SK-N-SH (cell line): ENCODE measurements at regions not wholly inside any gene's neighbourhood (a gene's known extent, or its start where the extent isn't known, plus 50 kb on each side); places are given as distances from the start of the nearest gene placed in this dataset.

Experiments used
- CTCF ChIA-PET: fragments of 300-600, 350-600 bp; formaldehyde crosslinking; extraction: SDS; loops from one replicate; lab custom pipeline; 2021; lab: Yijun Ruan, JAX
- POLR2A ChIA-PET: fragments of 350-600 bp; sonication (Branson Sonifier 250); formaldehyde crosslinking; extraction: SDS; loops from one replicate; lab custom pipeline; 2020; ENCODE audit warnings: antibody characterized with exemption, inconsistent platforms; lab: Yijun Ruan, JAX
- DNase-seq: peaks from one replicate; pipeline ENCODE4 v3.0.0; 2012
- H2AFZ ChIP-seq: fragments of 200-600 bp; sonication (generic); 2 replicates; pipeline ENCODE4 v1.8.1; 2016; ENCODE audit warnings: antibody characterized with exemption, mild to moderate bottlenecking, low read depth
- H3F3A ChIP-seq: fragments of 200-600 bp; sonication (generic); replicated peaks from 2 replicates; pipeline ENCODE3; 2016; ENCODE audit warnings: antibody characterized with exemption, mild to moderate bottlenecking; ENCODE audit not compliant: insufficient read depth
- H3K27ac ChIP-seq, 2 experiments: fragments of 200-500 bp in 1 of 2; fragments of 200-600 bp in 1 of 2; sonication (Bioruptor generic) in 1 of 2; sonication (generic), shearing (Covaris generic) in 1 of 2; 2 replicates each; pipeline versions ENCODE4 v1.5.1 to v1.6.1; 2014 to 2016; ENCODE audit warnings: low read depth in 2 of 2, inconsistent platforms in 1 of 2, low read length in 1 of 2, mild to moderate bottlenecking in 1 of 2, mixed read lengths in 1 of 2
- H3K27me3 ChIP-seq: fragments of 200-600 bp; sonication (generic), shearing (Covaris generic); 2 replicates; pipeline ENCODE4 v1.6.1; 2016; ENCODE audit warnings: mixed run types; ENCODE audit not compliant: insufficient read depth
- H3K36me3 ChIP-seq, 2 experiments: fragments of 200-500 bp in 1 of 2; fragments of 200-600 bp in 1 of 2; sonication (Bioruptor generic) in 1 of 2; sonication (generic) in 1 of 2; replicated peaks in 1 of 2; 2 replicates each; pipeline versions ENCODE3 to v1.5.1; 2014 to 2016; ENCODE audit warnings: low read length in 1 of 2, mild to moderate bottlenecking in 1 of 2; ENCODE audit not compliant: insufficient read depth in 2 of 2, control insufficient read depth in 1 of 2
- H3K4me1 ChIP-seq, 2 experiments: fragments of 200-500 bp in 1 of 2; fragments of 200-600 bp in 1 of 2; sonication (Bioruptor generic) in 1 of 2; sonication (generic), shearing (Covaris generic) in 1 of 2; 2 replicates each; pipeline versions ENCODE4 v1.5.1 to v1.6.1; 2014 to 2016; ENCODE audit warnings: low read depth in 1 of 2, low read length in 1 of 2, mixed run types in 1 of 2; ENCODE audit not compliant: insufficient read depth in 2 of 2, control insufficient read depth in 1 of 2
- H3K4me2 ChIP-seq: fragments of 200-600 bp; sonication (generic), shearing (Covaris generic); 2 replicates; pipeline ENCODE4 v1.6.1; 2017; ENCODE audit warnings: mixed run types
- H3K4me3 ChIP-seq, 2 experiments: fragments of 200-500 bp in 1 of 2; fragments of 200-600 bp in 1 of 2; sonication (Bioruptor generic) in 1 of 2; sonication (generic), shearing (Covaris generic) in 1 of 2; 2 replicates each; pipeline versions ENCODE4 v1.5.1 to v1.8.1; 2014 to 2016; ENCODE audit warnings: low read depth in 2 of 2, inconsistent platforms in 1 of 2, low read length in 1 of 2, mild to moderate bottlenecking in 1 of 2, mixed read lengths in 1 of 2, moderate library complexity in 1 of 2
- H3K79me2 ChIP-seq: fragments of 200-600 bp; sonication (generic); 2 replicates; pipeline ENCODE4 v1.8.1; 2017; ENCODE audit warnings: mild to moderate bottlenecking; ENCODE audit not compliant: insufficient read depth
- H3K9ac ChIP-seq: fragments of 200-600 bp; sonication (generic); 2 replicates; pipeline ENCODE4 v1.6.1; 2017; ENCODE audit warnings: mixed run types
- H3K9me2 ChIP-seq: fragments of 200-600 bp; sonication (generic); 2 replicates; pipeline ENCODE4 v1.6.1; 2017; ENCODE audit warnings: mixed run types
- H3K9me3 ChIP-seq: fragments of 200-600 bp; sonication (generic); 2 replicates; pipeline ENCODE4 v1.6.1; 2017; ENCODE audit warnings: mixed run types, mild to moderate bottlenecking, moderate library complexity
- H4K20me1 ChIP-seq: fragments of 200-600 bp; sonication (generic); 2 replicates; pipeline ENCODE4 v1.6.1; 2017; ENCODE audit warnings: mild to moderate bottlenecking, mixed run types; ENCODE audit not compliant: insufficient read depth
- CHD2 ChIP-seq: fragments of 150-350 bp; IDR thresholded peaks from 2 replicates; pipeline ENCODE4 v1.6.1; 2018; ENCODE audit warnings: low read length; ENCODE audit not compliant: partially characterized antibody
- EP300 ChIP-seq, 2 experiments: IDR thresholded peaks; 2 replicates each; pipeline versions ENCODE4 v1.4.0 to v1.6.1; 2012; ENCODE audit warnings: borderline replicate concordance in 1 of 2, low read depth in 1 of 2, low read length in 1 of 2
- FOSL2 ChIP-seq: IDR thresholded peaks from 2 replicates; pipeline ENCODE4 v1.4.0; 2012; ENCODE audit warnings: low read depth, mild to moderate bottlenecking, moderate library complexity, borderline replicate concordance
- GABPA ChIP-seq: IDR thresholded peaks from 2 replicates; pipeline ENCODE4 v1.4.0; 2012; ENCODE audit warnings: low read depth, mild to moderate bottlenecking
- IRF3 ChIP-seq: fragments of 150-350 bp; IDR thresholded peaks from 2 replicates; pipeline ENCODE4 v1.6.1; 2016; ENCODE audit warnings: mild to moderate bottlenecking, low read depth, low read length
- JUND ChIP-seq: IDR thresholded peaks from 2 replicates; pipeline ENCODE4 v1.4.0; 2012
- MXI1 ChIP-seq: IDR thresholded peaks from 2 replicates; pipeline ENCODE4 v1.6.1; 2012; ENCODE audit warnings: mild to moderate bottlenecking, low read depth, low read length, improper control_type of control experiment
- PBX3 ChIP-seq: IDR thresholded peaks from 2 replicates; pipeline ENCODE4; 2012
- POLR2AphosphoS5 ChIP-seq: IDR thresholded peaks from 2 replicates; pipeline ENCODE4 v1.6.1; 2012; ENCODE audit warnings: low read depth, low read length
- SIN3A ChIP-seq: IDR thresholded peaks from 2 replicates; pipeline ENCODE4 v1.6.1; 2012; ENCODE audit warnings: low read depth, mild to moderate bottlenecking, low read length, moderate library complexity, borderline replicate concordance
- USF1 ChIP-seq: IDR thresholded peaks from 2 replicates; pipeline ENCODE4 v1.4.0; 2012; ENCODE audit warnings: low read depth, borderline replicate concordance
- ZBTB33 ChIP-seq: IDR thresholded peaks from 2 replicates; pipeline ENCODE4 v1.4.0; 2012; ENCODE audit warnings: low read depth, borderline replicate concordance

- Histone ChIP-seq H3K4me1 (peaks cover 0 to 45% of the 10 kb centered on the region in 2 experiments; a peak in 1 of 4 replicates), H3K9me3 (no peaks in the 10 kb centered on the region), H4K20me1 (no peaks in the 10 kb centered on the region), H3K36me3 (no peaks in the 10 kb centered on the region), H2AFZ (no peak overlapping the region), H3K9me2 (no peaks in the 10 kb centered on the region), H3K4me3 (no peak overlapping the region)
- POLR2A ChIA-PET: interaction anchor here (1.7 kb wide), 1 partner anchor 9 kb away, joined by 5 read pairs; no protein-coding TSS in a partner anchor
- CTCF ChIA-PET: interaction anchor here (0.7 to 1.1 kb wide), 2 partner anchors 13 to 15 kb away, joined by 3 read pairs; no protein-coding TSS in a partner anchor
- TF ChIP-seq CHD2: no peak
- no peak for TF ChIP-seq FOSL2
- TF ChIP-seq EP300 (IDR thresholded peaks at IDR 0.05; ENCODE audit: borderline replicate concordance in 1 of 2, low read depth in 1 of 2, low read length in 1 of 2): no peak
- no peak for TF ChIP-seq JUND
- TF ChIP-seq ZBTB33: no peak
- TF ChIP-seq GABPA: no peak
- no peak for TF ChIP-seq PBX3
- TF ChIP-seq IRF3: no peak
- no peak for TF ChIP-seq USF1
- no peak for TF ChIP-seq POLR2AphosphoS5
- no peak for TF ChIP-seq SIN3A
- no peak for TF ChIP-seq MXI1
- TF ChIP-seq, all 33 proteins: peak for 0
- DNase-seq: no peak
- no peaks in the 10 kb centered on the region for H3K79me2 ChIP-seq
- no peak overlapping the region for H3K4me2 ChIP-seq
- no peaks in the 10 kb centered on the region for H3F3A ChIP-seq
- H3K27ac ChIP-seq: peak overlapping the region in 1 of 2 experiments; percentile 61; a peak in 1 of 4 replicates
- H3K27me3 ChIP-seq: no peaks in the 10 kb centered on the region
- H3K9ac ChIP-seq: no peak overlapping the region
Measured at GRCh38 chr1:29460694-29461093, 224.4 kb downstream of the PTPRU start.
